NB4 (cell line): ENCODE measurements at regions not wholly inside any gene's neighbourhood (a gene's known extent, or its start where the extent isn't known, plus 50 kb on each side); places are given as distances from the start of the nearest gene placed in this dataset.

ENCODE experiments used
- MAX ChIP-seq: IDR thresholded peaks from 2 replicates; pipeline ENCODE4 v1.6.1; 2011; ENCODE audit warnings: low read depth, low read length
- MYC ChIP-seq: IDR thresholded peaks from 2 replicates; pipeline ENCODE4 v1.6.1; 2011; ENCODE audit warnings: low read depth, low read length
- POLR2A ChIP-seq: IDR thresholded peaks from 2 replicates; pipeline ENCODE4 v1.6.1; 2011; ENCODE audit warnings: mild to moderate bottlenecking; ENCODE audit not compliant: insufficient read length; ENCODE audit errors: extremely low read depth
- TF ChIP-seq, protein P1 (sequence below): IDR thresholded peaks from one replicate; pipeline ENCODE4 v1.5.1; 2012; ENCODE audit warnings: low read depth, low read length

GRCh38 chr16:59373632-59374031, 639.5 kb upstream of the GOT2 start:
- TF ChIP-seq POLR2A (no peak), MAX (no peak), MYC (no peak)
- TF ChIP-seq, protein P1, sequence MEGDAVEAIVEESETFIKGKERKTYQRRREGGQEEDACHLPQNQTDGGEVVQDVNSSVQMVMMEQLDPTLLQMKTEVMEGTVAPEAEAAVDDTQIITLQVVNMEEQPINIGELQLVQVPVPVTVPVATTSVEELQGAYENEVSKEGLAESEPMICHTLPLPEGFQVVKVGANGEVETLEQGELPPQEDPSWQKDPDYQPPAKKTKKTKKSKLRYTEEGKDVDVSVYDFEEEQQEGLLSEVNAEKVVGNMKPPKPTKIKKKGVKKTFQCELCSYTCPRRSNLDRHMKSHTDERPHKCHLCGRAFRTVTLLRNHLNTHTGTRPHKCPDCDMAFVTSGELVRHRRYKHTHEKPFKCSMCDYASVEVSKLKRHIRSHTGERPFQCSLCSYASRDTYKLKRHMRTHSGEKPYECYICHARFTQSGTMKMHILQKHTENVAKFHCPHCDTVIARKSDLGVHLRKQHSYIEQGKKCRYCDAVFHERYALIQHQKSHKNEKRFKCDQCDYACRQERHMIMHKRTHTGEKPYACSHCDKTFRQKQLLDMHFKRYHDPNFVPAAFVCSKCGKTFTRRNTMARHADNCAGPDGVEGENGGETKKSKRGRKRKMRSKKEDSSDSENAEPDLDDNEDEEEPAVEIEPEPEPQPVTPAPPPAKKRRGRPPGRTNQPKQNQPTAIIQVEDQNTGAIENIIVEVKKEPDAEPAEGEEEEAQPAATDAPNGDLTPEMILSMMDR, result no peak
